Neural cell (in vitro differentiated cells): ENCODE measurements at regions not wholly inside any gene's neighbourhood (a gene's known extent, or its start where the extent isn't known, plus 50 kb on each side); places are given as distances from the start of the nearest gene placed in this dataset.

Experiments used
- CTCF ChIP-seq: fragments of 450-650 bp; IDR thresholded peaks from 2 replicates; pipeline ENCODE4 v1.5.1; 2014; ENCODE audit warnings: antibody characterized with exemption, mild to moderate bottlenecking, moderate library complexity; ENCODE audit not compliant: poor library complexity, severe bottlenecking
- EP300 ChIP-seq: fragments of 450-650 bp; conservative IDR thresholded peaks from 2 replicates; pipeline ENCODE4 v1.6.1; 2014; ENCODE audit warnings: antibody characterized with exemption, mild to moderate bottlenecking, moderate library complexity; ENCODE audit not compliant: poor library complexity, severe bottlenecking
- EZH2 ChIP-seq: fragments of 200-600, 300-800 bp; shearing (Covaris generic), sonication (generic); IDR thresholded peaks from 2 replicates; pipeline ENCODE4 v1.6.1; 2014; ENCODE audit warnings: antibody characterized with exemption, low read length, borderline replicate concordance, mild to moderate bottlenecking; ENCODE audit not compliant: insufficient read depth, poor library complexity, severe bottlenecking
- POLR2AphosphoS5 ChIP-seq: IDR thresholded peaks from 2 replicates; pipeline ENCODE4 v1.6.1; 2012
- RAD21 ChIP-seq: fragments of 450-650 bp; conservative IDR thresholded peaks from 2 replicates; pipeline ENCODE4 v1.6.1; 2014; ENCODE audit warnings: antibody characterized with exemption, mild to moderate bottlenecking, moderate library complexity
- REST ChIP-seq: IDR thresholded peaks from 2 replicates; pipeline ENCODE4 v1.6.1; 2012; ENCODE audit warnings: borderline replicate concordance
- SMC3 ChIP-seq: fragments of 450-650 bp; conservative IDR thresholded peaks from 2 replicates; pipeline ENCODE4 v1.6.1; 2014; ENCODE audit warnings: antibody characterized with exemption, mild to moderate bottlenecking, moderate library complexity; ENCODE audit not compliant: poor library complexity
- TAF1 ChIP-seq: IDR thresholded peaks from 2 replicates; pipeline ENCODE4 v1.6.1; 2012; ENCODE audit warnings: low read depth

- TF ChIP-seq CTCF (no peak), EP300 (no peak), RAD21 (no peak), EZH2 (no peak), TAF1 (no peak), REST (no peak), POLR2AphosphoS5 (no peak), SMC3 (no peak)
Observed at GRCh38 chr6:37756135-37756534, 58.5 kb upstream of the MDGA1 start.
